ENCODE measurements at regions not wholly inside any gene's neighbourhood (a gene's known extent, or its start where the extent isn't known, plus 50 kb on each side); places are given as distances from the start of the nearest gene placed in this dataset.
"Not testable (repeated sequence)": the region's sequence is repeated elsewhere in the genome, so short reads cannot be mapped to it uniquely, and the experiment has no call there.

GRCh38 chr9:22997923-22998322, 551.3 kb downstream of the DMRTA1 start:
- peaks cover 0 to 3% (median 0%) of the 10 kb centered on the region in 3 donors for H3K36me3 Mint-ChIP-seq
- H3K9me3 Mint-ChIP-seq: peaks cover 8 to 55% (median 36%) of the 10 kb centered on the region in 6 donors
- no peaks in the 10 kb centered on the region for H3K4me1 Mint-ChIP-seq
- DNase-seq: no peak
- H3K27me3 Mint-ChIP-seq (ENCODE audit: low read depth in 3 of 3): no peaks in the 10 kb centered on the region
- H3K4me3 Mint-ChIP-seq: no peak overlapping the region
- H3K27ac Mint-ChIP-seq: no peak overlapping the region

GRCh38 chr9:23005156-23005555, 558.5 kb downstream of the DMRTA1 start:
- no peak overlapping the region for H3K4me3 Mint-ChIP-seq
- peaks cover 0 to 2% (median 0%) of the 10 kb centered on the region in 3 donors for H3K27me3 Mint-ChIP-seq (ENCODE audit: low read depth in 3 of 3)
- peaks cover 0 to 2% (median 0%) of the 10 kb centered on the region in 3 donors for H3K36me3 Mint-ChIP-seq
- H3K27ac Mint-ChIP-seq: no peak overlapping the region
- peaks cover 8 to 31% (median 19%) of the 10 kb centered on the region in 6 donors for H3K9me3 Mint-ChIP-seq
- no peaks in the 10 kb centered on the region for H3K4me1 Mint-ChIP-seq
- no peak for DNase-seq

- peaks cover 8 to 37% (median 21%) of the 10 kb centered on the region in 6 donors for H3K9me3 Mint-ChIP-seq
- H3K27me3 Mint-ChIP-seq (ENCODE audit: low read depth in 3 of 3): peaks cover 0 to 2% (median 0%) of the 10 kb centered on the region in 3 donors
- H3K4me1 Mint-ChIP-seq: no peaks in the 10 kb centered on the region
- peaks cover 0 to 2% (median 0%) of the 10 kb centered on the region in 3 donors for H3K36me3 Mint-ChIP-seq
- no peak overlapping the region for H3K27ac Mint-ChIP-seq
- DNase-seq: no peak
- no peak overlapping the region for H3K4me3 Mint-ChIP-seq
Measured at GRCh38 chr9:23006127-23006526, 559.5 kb downstream of the DMRTA1 start.

- H3K27ac Mint-ChIP-seq: no peak overlapping the region
- H3K4me1 Mint-ChIP-seq: no peaks in the 10 kb centered on the region
- H3K36me3 Mint-ChIP-seq: no peaks in the 10 kb centered on the region
- no peaks in the 10 kb centered on the region for H3K27me3 Mint-ChIP-seq (ENCODE audit: low read depth in 3 of 3)
- DNase-seq: no peak
- no peak overlapping the region for H3K4me3 Mint-ChIP-seq
- peaks cover 0 to 19% (median 5%) of the 10 kb centered on the region in 6 donors for H3K9me3 Mint-ChIP-seq
Measured at GRCh38 chr9:23011669-23012068, 565.0 kb downstream of the DMRTA1 start.

GRCh38 chr9:23015557-23015956, 568.9 kb downstream of the DMRTA1 start:
- Mint-ChIP-seq H3K9me3 (peaks cover 0 to 28% (median 17%) of the 10 kb centered on the region in 6 donors), H3K4me3 (no peak overlapping the region), H3K36me3 (no peaks in the 10 kb centered on the region), H3K4me1 (no peaks in the 10 kb centered on the region), H3K27ac (no peak overlapping the region), H3K27me3 (ENCODE audit: low read depth in 3 of 3) (no peaks in the 10 kb centered on the region)
- no peak for DNase-seq

GRCh38 chr9:23036416-23036815, 589.8 kb downstream of the DMRTA1 start:
- H3K36me3 Mint-ChIP-seq: no peaks in the 10 kb centered on the region
- no peak for DNase-seq
- peaks cover 10 to 45% (median 24%) of the 10 kb centered on the region in 6 donors for H3K9me3 Mint-ChIP-seq
- H3K4me3 Mint-ChIP-seq: no peak overlapping the region
- H3K4me1 Mint-ChIP-seq: no peaks in the 10 kb centered on the region
- peaks cover 0 to 2% (median 0%) of the 10 kb centered on the region in 3 donors for H3K27me3 Mint-ChIP-seq (ENCODE audit: low read depth in 3 of 3)
- H3K27ac Mint-ChIP-seq: no peak overlapping the region

GRCh38 chr9:23039402-23039801, 592.8 kb downstream of the DMRTA1 start:
- Mint-ChIP-seq H3K36me3 (no peaks in the 10 kb centered on the region), H3K27me3 (ENCODE audit: low read depth in 3 of 3) (peaks cover 0 to 2% (median 0%) of the 10 kb centered on the region in 3 donors), H3K9me3 (peaks cover 5 to 36% (median 14%) of the 10 kb centered on the region in 6 donors), H3K27ac (no peak overlapping the region), H3K4me3 (no peak overlapping the region), H3K4me1 (no peaks in the 10 kb centered on the region)
- no peak for DNase-seq

GRCh38 chr9:23041466-23041865, 594.8 kb downstream of the DMRTA1 start:
- H3K36me3 Mint-ChIP-seq: no peaks in the 10 kb centered on the region
- no peak for DNase-seq
- H3K4me1 Mint-ChIP-seq: no peaks in the 10 kb centered on the region
- peaks cover 3 to 44% (median 22%) of the 10 kb centered on the region in 6 donors for H3K9me3 Mint-ChIP-seq
- no peak overlapping the region for H3K4me3 Mint-ChIP-seq
- no peak overlapping the region for H3K27ac Mint-ChIP-seq
- H3K27me3 Mint-ChIP-seq (ENCODE audit: low read depth in 3 of 3): peaks cover 0 to 2% (median 0%) of the 10 kb centered on the region in 3 donors

GRCh38 chr9:23044549-23044948, 597.9 kb downstream of the DMRTA1 start:
- no peak overlapping the region for H3K27ac Mint-ChIP-seq
- no peak for DNase-seq
- H3K36me3 Mint-ChIP-seq: peaks cover 0 to 6% (median 0%) of the 10 kb centered on the region in 3 donors
- H3K27me3 Mint-ChIP-seq (ENCODE audit: low read depth in 3 of 3): no peaks in the 10 kb centered on the region
- H3K4me3 Mint-ChIP-seq: no peak overlapping the region
- H3K9me3 Mint-ChIP-seq: peaks cover 7 to 53% (median 30%) of the 10 kb centered on the region in 6 donors
- no peaks in the 10 kb centered on the region for H3K4me1 Mint-ChIP-seq

GRCh38 chr9:23046026-23046425, 599.4 kb downstream of the DMRTA1 start:
- H3K4me1 Mint-ChIP-seq; H3K27ac Mint-ChIP-seq; H3K36me3 Mint-ChIP-seq; H3K4me3 Mint-ChIP-seq; DNase-seq; H3K27me3 Mint-ChIP-seq (ENCODE audit: low read depth in 3 of 3): not testable (repeated sequence)
- peaks cover 8 to 64% (median 31%) of the 10 kb centered on the region in 6 donors for H3K9me3 Mint-ChIP-seq

- no peak overlapping the region for H3K27ac Mint-ChIP-seq
- no peak for DNase-seq
- no peaks in the 10 kb centered on the region for H3K27me3 Mint-ChIP-seq (ENCODE audit: low read depth in 3 of 3)
- no peak overlapping the region for H3K4me3 Mint-ChIP-seq
- peaks cover 9 to 52% (median 22%) of the 10 kb centered on the region in 6 donors for H3K9me3 Mint-ChIP-seq
- no peaks in the 10 kb centered on the region for H3K4me1 Mint-ChIP-seq
- H3K36me3 Mint-ChIP-seq: peaks cover 0 to 6% (median 0%) of the 10 kb centered on the region in 3 donors
Measured at GRCh38 chr9:23050548-23050947, 603.9 kb downstream of the DMRTA1 start.

- DNase-seq: no peak
- H3K4me1 Mint-ChIP-seq: no peaks in the 10 kb centered on the region
- H3K4me3 Mint-ChIP-seq: no peak overlapping the region
- H3K27ac Mint-ChIP-seq: no peak overlapping the region
- H3K36me3 Mint-ChIP-seq: no peaks in the 10 kb centered on the region
- peaks cover 0 to 2% (median 0%) of the 10 kb centered on the region in 3 donors for H3K27me3 Mint-ChIP-seq (ENCODE audit: low read depth in 3 of 3)
- H3K9me3 Mint-ChIP-seq: peaks cover 3 to 45% (median 13%) of the 10 kb centered on the region in 6 donors
Measured at GRCh38 chr9:23073136-23073535, 626.5 kb downstream of the DMRTA1 start.

- H3K27ac Mint-ChIP-seq: no peak overlapping the region
- H3K4me1 Mint-ChIP-seq: no peaks in the 10 kb centered on the region
- peaks cover 0 to 5% (median 0%) of the 10 kb centered on the region in 3 donors for H3K36me3 Mint-ChIP-seq
- DNase-seq: no peak
- no peak overlapping the region for H3K4me3 Mint-ChIP-seq
- peaks cover 0 to 2% (median 0%) of the 10 kb centered on the region in 3 donors for H3K27me3 Mint-ChIP-seq (ENCODE audit: low read depth in 3 of 3)
- H3K9me3 Mint-ChIP-seq: peaks cover 13 to 47% (median 23%) of the 10 kb centered on the region in 6 donors
Measured at GRCh38 chr9:23079798-23080197, 633.2 kb downstream of the DMRTA1 start.

GRCh38 chr9:23081377-23081776, 634.8 kb downstream of the DMRTA1 start:
- H3K36me3 Mint-ChIP-seq: peaks cover 0 to 5% (median 0%) of the 10 kb centered on the region in 3 donors
- H3K4me1 Mint-ChIP-seq: no peaks in the 10 kb centered on the region
- H3K4me3 Mint-ChIP-seq: no peak overlapping the region
- peaks cover 0 to 2% (median 0%) of the 10 kb centered on the region in 3 donors for H3K27me3 Mint-ChIP-seq (ENCODE audit: low read depth in 3 of 3)
- no peak overlapping the region for H3K27ac Mint-ChIP-seq
- no peak for DNase-seq
- peaks cover 15 to 54% (median 33%) of the 10 kb centered on the region in 6 donors for H3K9me3 Mint-ChIP-seq

GRCh38 chr9:23088932-23089364, 642.3 kb downstream of the DMRTA1 start:
- Mint-ChIP-seq H3K27me3 (ENCODE audit: low read depth in 3 of 3) (no peaks in the 10 kb centered on the region), H3K4me1 (no peaks in the 10 kb centered on the region), H3K9me3 (peaks cover 7 to 44% (median 31%) of the 10 kb centered on the region in 6 donors), H3K36me3 (no peaks in the 10 kb centered on the region), H3K4me3 (no peak overlapping the region), H3K27ac (no peak overlapping the region)
- DNase-seq: no peak
